Nephron progenitor cell (in vitro differentiated cells): ENCODE measurements at regions not wholly inside any gene's neighbourhood (a gene's known extent, or its start where the extent isn't known, plus 50 kb on each side); places are given as distances from the start of the nearest gene placed in this dataset.

Source experiments
- DNase-seq: peaks from one replicate; pipeline ENCODE4 v3.0.0; 2021
- H3K27ac Mint-ChIP-seq: 2 replicates; pipeline ENCODE4 v1.8.0; 2021; ENCODE audit warnings: mild to moderate bottlenecking, moderate library complexity, mixed read lengths
- H3K27me3 Mint-ChIP-seq: 2 replicates; pipeline ENCODE4 v1.8.0; 2021; ENCODE audit warnings: mild to moderate bottlenecking, low read depth, mixed read lengths; ENCODE audit not compliant: poor library complexity
- H3K36me3 Mint-ChIP-seq: 2 replicates; pipeline ENCODE4 v1.8.0; 2021; ENCODE audit warnings: low read depth, mixed read lengths
- H3K4me1 Mint-ChIP-seq: 2 replicates; pipeline ENCODE4 v1.8.0; 2021; ENCODE audit warnings: mixed read lengths
- H3K4me3 Mint-ChIP-seq: 2 replicates; pipeline ENCODE4 v1.8.0; 2021; ENCODE audit warnings: mild to moderate bottlenecking, moderate library complexity, mixed read lengths
- H3K9me3 Mint-ChIP-seq: 2 replicates; pipeline ENCODE4 v1.8.0; 2021; ENCODE audit warnings: mild to moderate bottlenecking, moderate library complexity, mixed read lengths
- TF ChIP-seq, protein P1 (sequence below): fragments of 200-600 bp; sonication (generic); IDR thresholded peaks from 2 replicates; pipeline ENCODE4 v1.5.0; 2021; ENCODE audit warnings: antibody characterized with exemption

DNA sequence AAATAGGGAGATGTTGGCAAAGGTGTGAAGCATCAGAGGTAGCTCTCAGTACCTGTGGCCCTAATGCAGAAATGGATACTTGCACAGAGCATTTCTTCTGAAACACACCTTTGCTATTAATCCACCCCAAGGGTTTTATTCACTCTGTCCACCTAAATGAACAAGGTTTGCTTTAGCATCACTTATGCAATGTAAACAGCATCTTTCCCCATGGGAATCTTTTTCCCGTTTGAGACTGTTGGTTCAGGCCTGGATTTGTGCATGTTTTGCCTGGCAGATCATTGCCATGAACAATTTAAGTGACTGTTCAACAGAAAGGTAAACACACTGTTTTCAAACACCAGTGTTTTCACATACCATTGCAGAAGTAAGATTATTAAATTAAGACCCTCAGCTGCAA, 508.3 kb downstream of the SOX2 start:
- no peaks in the 10 kb centered on the region for H3K4me1 Mint-ChIP-seq
- TF ChIP-seq, protein P1, sequence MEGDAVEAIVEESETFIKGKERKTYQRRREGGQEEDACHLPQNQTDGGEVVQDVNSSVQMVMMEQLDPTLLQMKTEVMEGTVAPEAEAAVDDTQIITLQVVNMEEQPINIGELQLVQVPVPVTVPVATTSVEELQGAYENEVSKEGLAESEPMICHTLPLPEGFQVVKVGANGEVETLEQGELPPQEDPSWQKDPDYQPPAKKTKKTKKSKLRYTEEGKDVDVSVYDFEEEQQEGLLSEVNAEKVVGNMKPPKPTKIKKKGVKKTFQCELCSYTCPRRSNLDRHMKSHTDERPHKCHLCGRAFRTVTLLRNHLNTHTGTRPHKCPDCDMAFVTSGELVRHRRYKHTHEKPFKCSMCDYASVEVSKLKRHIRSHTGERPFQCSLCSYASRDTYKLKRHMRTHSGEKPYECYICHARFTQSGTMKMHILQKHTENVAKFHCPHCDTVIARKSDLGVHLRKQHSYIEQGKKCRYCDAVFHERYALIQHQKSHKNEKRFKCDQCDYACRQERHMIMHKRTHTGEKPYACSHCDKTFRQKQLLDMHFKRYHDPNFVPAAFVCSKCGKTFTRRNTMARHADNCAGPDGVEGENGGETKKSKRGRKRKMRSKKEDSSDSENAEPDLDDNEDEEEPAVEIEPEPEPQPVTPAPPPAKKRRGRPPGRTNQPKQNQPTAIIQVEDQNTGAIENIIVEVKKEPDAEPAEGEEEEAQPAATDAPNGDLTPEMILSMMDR, result no peak
- peaks cover 21% of the 10 kb centered on the region for H3K9me3 Mint-ChIP-seq
- H3K27ac Mint-ChIP-seq, result no peak overlapping the region
- DNase-seq, result no peak
- peaks cover 1% of the 10 kb centered on the region for H3K36me3 Mint-ChIP-seq
- H3K27me3 Mint-ChIP-seq, result no peaks in the 10 kb centered on the region
- no peak overlapping the region for H3K4me3 Mint-ChIP-seq

DNA sequence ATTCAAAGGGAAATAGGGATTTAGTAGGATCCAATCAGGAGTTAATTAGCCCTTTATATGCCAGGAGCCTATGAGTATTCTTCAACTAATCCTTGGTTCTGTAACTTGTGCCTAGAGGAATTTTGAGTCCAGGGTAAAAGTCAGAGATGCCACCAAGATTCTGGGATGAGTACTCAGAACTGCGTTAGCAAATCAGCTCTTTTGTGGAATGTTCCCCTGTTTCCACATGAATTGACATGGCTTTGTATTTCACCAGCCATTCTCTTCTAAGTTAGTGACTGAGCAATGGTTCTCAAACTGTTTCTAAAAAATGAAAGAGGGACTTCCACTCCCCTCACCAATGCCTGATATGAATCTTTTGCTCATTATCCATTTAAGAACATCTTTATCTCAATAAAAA, 508.7 kb downstream of the SOX2 start:
- Mint-ChIP-seq H3K4me1 (no peaks in the 10 kb centered on the region), H3K9me3 (peaks cover 26% of the 10 kb centered on the region), H3K4me3 (no peak overlapping the region), H3K27me3 (no peaks in the 10 kb centered on the region), H3K36me3 (peaks cover 6% of the 10 kb centered on the region), H3K27ac (no peak overlapping the region)
- DNase-seq, result no peak
- TF ChIP-seq, protein P1, result no peak

DNA sequence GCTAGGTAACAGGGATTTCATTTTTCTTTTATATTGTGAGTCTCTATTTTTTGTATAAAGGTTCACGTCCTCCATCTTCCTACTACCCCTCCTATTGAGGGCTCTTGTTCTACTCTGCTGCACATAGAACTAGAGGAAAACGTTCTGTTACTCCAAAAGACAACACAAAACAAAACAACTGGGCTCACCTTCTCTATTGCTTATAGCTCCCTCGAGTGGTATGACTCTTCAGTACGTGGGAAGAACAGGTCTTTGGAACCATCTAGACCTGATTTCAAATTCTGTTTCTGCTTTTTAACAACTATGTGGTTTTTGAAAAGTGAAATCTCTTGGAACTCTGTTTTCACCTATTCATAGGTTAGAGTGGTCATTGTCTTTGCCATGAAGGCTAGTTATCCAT, 515.3 kb downstream of the SOX2 start:
- Mint-ChIP-seq H3K27ac (no peak overlapping the region), H3K9me3 (peaks cover 35% of the 10 kb centered on the region), H3K4me3 (no peak overlapping the region), H3K4me1 (no peaks in the 10 kb centered on the region), H3K27me3 (no peaks in the 10 kb centered on the region), H3K36me3 (peaks cover 15% of the 10 kb centered on the region)
- TF ChIP-seq, protein P1, result no peak
- DNase-seq, result no peak

DNA sequence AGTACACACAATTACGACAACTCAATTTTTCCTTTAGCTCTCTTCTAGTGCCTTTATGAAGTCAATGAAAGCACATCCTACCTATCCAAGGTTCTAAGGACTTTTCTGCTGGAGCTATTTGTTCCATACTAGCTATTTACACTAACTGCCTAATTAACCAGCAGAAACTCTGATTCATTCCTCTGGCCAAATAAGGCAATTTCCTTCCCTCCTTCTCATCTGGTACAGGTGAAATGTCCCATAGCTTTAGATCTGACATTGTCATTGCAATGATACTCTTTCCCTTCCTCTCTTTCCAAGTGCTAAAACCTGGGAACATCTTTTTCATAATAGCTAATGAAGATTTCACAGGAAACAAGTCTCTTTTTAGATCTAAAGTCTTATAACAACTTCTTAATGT, 521.7 kb downstream of the SOX2 start:
- no peak for DNase-seq
- Mint-ChIP-seq H3K4me1 (peaks cover 8% of the 10 kb centered on the region), H3K36me3 (no peaks in the 10 kb centered on the region), H3K27ac (no peak overlapping the region), H3K27me3 (peaks cover 4% of the 10 kb centered on the region), H3K9me3 (no peaks in the 10 kb centered on the region), H3K4me3 (no peak overlapping the region)
- TF ChIP-seq, protein P1, result no peak

DNA sequence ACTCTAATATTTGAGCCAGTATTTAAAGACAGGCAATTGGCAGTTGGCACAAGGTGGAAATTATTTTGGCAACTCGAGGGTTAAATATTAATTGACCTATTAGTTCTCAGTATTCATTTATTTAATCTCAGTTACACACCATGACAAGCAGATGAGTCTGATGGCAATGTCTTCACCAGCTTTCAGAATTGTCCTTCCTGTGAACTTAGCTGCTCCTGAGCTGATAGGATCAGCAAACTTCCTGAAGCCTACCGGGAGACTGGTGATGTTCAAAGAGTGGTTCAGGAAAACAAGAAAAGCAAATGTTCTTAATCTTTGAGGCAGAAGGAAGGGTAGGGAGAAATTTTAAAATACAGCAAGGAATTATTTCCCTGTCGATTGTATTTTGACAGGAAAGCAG, 522.2 kb downstream of the SOX2 start:
- Mint-ChIP-seq H3K36me3 (no peaks in the 10 kb centered on the region), H3K27me3 (peaks cover 4% of the 10 kb centered on the region), H3K9me3 (no peaks in the 10 kb centered on the region), H3K4me1 (peaks cover 12% of the 10 kb centered on the region), H3K27ac (no peak overlapping the region), H3K4me3 (no peak overlapping the region)
- TF ChIP-seq, protein P1, result no peak
- no peak for DNase-seq

DNA sequence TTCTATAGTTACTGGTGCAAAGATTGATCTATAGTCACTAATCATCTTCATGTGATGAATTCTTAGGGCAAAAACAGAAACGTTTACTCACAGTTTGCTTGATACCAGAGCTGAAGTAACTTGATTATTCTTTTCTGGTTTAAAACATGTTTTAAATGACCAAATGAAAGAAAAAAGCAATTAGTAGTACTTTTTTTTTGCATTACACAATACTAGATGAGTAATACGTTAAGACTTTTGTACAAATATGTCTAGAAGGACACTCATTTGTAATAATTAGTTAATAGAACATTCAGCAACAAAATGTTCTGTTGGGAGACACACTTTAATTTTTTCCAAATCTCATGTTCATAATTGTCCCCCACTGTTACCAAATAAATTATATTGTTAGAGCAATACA, 523.2 kb downstream of the SOX2 start:
- H3K9me3 Mint-ChIP-seq, result no peaks in the 10 kb centered on the region
- peaks cover 12% of the 10 kb centered on the region for H3K4me1 Mint-ChIP-seq
- TF ChIP-seq, protein P1, result no peak
- DNase-seq, result no peak
- H3K4me3 Mint-ChIP-seq, result no peak overlapping the region
- H3K27me3 Mint-ChIP-seq, result peaks cover 4% of the 10 kb centered on the region
- no peak overlapping the region for H3K27ac Mint-ChIP-seq
- no peaks in the 10 kb centered on the region for H3K36me3 Mint-ChIP-seq
